GM12801 (cell line): ENCODE measurements at regions not wholly inside any gene's neighbourhood (a gene's known extent, or its start where the extent isn't known, plus 50 kb on each side); places are given as distances from the start of the nearest gene placed in this dataset.

Experiments used
- TF ChIP-seq, protein P1 (sequence below): IDR thresholded peaks from one replicate; pipeline ENCODE4 v1.5.1; 2011; ENCODE audit warnings: control low read depth; ENCODE audit not compliant: insufficient read length; ENCODE audit errors: extremely low read depth

DNA sequence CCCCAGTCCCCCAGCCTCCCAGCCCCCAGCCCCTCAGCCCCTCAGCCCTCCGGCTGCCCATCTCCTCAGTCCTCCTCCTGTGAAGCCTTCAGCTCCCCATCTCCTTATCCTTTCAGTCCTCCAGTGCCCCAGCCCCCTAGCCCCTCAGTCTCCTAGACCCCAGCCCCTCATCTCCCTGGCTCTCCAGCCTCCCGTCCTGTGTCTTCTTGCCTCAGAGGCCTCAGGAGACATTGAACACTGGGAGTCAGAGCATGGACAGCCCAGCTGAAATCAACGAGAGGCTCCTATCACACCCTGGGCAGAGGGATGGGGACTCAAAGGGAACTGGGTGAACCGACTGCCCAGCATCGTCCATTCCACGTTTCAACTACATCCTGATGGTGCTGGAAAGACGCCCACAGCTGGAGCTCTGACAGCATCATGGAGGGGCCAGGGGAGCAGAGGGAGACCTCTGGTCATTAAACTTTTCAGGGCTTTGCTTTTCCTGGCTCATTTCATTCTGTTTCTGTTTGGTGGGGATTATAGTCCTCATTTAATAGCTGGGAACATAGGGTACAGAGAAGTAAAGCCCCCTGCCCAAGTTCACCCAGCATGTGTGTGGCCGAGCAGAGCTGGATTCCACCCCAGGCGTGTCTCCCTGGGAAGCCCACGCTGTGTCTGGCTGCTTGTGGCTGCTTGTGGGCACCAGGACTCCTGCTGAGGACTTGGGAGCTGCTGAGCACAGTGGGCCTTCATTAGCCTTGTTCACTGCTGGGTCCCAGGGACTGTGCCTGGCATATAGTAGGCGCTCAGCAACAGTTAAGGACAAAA, 396.7 kb downstream of the PTPRU start:
- TF ChIP-seq, protein P1, sequence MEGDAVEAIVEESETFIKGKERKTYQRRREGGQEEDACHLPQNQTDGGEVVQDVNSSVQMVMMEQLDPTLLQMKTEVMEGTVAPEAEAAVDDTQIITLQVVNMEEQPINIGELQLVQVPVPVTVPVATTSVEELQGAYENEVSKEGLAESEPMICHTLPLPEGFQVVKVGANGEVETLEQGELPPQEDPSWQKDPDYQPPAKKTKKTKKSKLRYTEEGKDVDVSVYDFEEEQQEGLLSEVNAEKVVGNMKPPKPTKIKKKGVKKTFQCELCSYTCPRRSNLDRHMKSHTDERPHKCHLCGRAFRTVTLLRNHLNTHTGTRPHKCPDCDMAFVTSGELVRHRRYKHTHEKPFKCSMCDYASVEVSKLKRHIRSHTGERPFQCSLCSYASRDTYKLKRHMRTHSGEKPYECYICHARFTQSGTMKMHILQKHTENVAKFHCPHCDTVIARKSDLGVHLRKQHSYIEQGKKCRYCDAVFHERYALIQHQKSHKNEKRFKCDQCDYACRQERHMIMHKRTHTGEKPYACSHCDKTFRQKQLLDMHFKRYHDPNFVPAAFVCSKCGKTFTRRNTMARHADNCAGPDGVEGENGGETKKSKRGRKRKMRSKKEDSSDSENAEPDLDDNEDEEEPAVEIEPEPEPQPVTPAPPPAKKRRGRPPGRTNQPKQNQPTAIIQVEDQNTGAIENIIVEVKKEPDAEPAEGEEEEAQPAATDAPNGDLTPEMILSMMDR: no peak

DNA sequence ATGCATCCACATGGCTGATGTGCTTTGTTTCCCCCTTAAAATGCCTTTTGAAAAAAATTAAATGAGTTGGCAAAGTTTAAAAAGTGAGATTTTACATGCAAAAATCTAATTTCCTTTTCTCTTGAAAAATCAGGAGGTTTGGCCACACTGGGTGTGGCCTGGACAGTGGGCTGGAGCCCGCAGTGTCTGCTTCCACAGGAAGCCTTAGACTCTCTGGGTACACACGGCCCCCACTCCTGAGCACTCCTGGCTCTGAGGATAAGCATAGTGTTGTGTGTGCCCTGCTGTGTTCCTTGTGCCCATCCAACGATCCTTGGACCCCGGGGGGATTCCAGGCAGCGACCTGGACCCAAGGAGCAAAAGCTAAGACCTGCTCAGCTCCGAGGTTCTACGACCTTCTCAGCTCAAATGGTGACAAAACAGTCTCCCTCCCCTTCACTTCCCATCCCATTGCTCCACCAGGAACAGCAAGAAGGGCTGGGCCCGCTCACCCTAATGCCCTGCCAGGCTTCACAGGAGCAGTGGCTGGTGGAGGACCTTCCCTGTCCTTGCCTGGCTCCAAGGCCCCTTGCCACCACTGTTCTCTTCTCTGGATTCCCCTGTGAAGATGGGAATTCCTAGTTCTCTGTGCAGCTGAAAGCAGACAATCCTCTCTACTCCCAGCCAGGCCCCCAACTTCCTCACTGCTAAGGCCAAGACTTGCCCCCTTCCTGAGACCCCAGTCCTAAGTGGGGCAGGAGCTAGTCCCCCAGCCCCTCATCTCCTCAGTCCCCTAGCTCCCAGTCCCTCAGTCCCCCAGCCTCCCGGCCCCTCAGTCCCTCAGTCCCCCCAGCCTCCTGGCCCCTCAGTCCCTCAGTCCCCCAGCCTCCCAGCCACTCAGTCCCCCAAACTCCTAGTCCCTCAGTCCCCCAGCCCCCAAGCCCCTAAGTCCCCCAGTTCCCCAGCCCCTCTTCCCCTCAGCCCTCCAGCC, 395.8 kb downstream of the PTPRU start:
- TF ChIP-seq, protein P1: no peak

DNA sequence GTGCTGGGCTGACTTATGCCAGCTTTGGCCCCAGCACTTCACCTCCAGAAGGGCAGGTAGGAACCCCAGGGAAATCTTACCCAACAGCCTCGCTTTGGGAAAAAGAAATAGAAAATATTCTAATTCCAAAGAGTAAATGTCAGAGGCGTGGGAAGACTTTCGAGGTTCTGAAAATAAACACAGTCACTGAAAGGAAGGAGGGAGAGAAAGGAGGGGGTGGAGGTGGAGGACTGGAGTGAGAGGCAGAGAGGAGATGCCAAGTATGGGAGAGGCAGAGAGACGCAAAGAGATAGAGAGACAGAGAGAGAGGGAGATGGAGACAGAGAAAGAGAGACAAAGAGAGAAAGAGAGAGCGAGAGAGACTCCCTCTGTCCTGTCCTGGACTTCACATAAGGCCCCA, 395.0 kb downstream of the PTPRU start:
- TF ChIP-seq, protein P1: no peak

DNA sequence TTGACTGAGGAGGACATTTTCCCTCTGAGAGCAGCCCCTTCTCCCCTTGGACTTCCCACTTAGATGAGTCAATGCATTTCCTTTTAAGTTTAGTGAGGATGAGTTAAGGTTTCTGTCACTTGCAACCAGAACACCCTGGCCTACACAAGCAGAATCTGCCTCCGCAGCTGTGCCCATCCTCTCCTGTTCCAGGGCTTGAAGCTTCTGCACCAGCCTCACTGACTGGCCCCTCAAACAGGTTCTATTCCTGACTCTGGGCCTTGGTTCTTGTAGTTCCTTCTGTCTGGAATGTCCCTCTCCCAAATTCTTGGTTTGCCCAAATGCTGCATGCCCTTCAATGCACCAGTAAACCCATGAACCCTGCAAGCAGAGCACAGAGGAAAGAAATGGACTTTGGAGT, 394.4 kb downstream of the PTPRU start:
- TF ChIP-seq, protein P1: no peak

DNA sequence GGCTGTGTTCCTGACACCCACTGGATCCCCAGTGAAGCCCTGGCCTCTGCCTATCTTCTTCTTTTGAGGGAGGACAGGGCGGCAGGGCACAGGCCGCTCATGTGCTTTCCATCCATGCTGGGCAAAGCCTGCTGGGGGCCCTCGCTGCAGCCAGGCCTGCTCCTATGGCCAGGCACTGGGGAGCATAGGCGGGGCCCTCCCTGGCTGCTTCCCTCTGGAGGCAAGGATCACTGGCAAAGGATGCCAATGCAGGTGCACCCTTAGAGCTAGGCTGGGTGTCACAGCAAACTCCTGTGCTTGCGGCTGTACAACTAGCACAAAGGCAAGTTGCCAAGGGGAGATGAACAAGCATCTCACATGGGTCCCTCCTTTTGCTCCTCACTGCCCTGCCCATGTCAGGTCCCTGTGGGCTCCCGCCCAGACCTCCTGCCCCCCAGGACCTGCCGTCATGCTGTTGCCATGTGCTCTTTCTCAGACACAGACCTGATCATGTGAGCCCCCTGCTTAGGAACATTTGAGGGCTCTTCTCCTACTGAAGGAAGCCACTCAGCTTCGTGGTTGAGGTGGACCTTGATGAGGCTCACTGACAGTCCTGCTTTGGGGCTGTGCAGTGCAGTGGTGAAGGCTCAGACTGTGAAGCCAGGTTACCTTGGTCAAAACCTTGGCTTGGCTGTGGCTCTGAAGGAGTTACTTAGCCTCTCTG, 393.6 kb downstream of the PTPRU start:
- TF ChIP-seq, protein P1: no peak

DNA sequence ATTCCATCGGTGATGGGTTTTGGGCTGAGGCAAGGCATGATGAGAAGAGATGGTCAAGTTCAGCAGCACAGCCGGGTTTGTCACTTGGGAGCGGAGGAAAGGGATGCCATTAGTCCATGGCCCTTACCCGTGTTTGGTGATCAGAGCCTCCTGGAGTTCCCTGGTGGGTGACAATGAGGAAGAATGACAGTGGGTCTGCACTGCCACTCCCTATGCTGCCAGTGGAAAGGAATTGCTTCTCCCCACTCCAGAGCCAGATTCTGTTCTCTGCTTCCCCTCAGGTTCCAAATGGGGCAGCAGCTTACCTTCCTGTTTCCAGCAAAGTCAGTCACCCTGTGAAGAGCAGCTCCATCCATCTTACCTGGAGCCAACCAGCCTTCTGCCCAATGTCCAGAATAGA, 393.1 kb downstream of the PTPRU start:
- TF ChIP-seq, protein P1: no peak

DNA sequence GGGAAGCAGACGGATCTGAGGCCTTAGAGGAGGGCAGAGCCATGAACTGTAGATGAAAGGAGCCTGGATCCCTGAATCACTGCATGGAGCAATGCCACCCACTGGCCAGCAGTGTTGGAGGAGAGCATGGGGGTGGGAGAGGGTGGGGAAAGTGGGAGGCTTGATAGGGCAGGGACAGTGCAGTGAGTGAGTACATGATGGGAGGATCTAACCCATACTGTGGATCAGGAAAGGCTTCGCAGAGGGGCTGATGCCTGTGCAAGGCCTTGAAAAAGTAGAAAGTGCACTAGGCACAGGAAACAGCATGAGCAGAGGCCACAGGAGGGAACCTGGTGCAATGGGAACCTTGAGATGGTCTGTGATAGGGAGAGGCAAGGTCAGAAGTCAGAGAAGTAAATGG, 391.9 kb downstream of the PTPRU start:
- TF ChIP-seq, protein P1: no peak
